ENCODE measurements at regions not wholly inside any gene's neighbourhood (a gene's known extent, or its start where the extent isn't known, plus 50 kb on each side); places are given as distances from the start of the nearest gene placed in this dataset.

- H3K4me1 Mint-ChIP-seq, result peaks cover 18% of the 10 kb centered on the region
- no peaks in the 10 kb centered on the region for H3K9me3 Mint-ChIP-seq
- H3K4me3 Mint-ChIP-seq, result no peak overlapping the region
- H3K27me3 Mint-ChIP-seq (ENCODE audit: low read depth), result no peaks in the 10 kb centered on the region
- H3K36me3 Mint-ChIP-seq (ENCODE audit: low read depth), result no peaks in the 10 kb centered on the region
- peak overlapping the region in 1 of 3 experiments; percentile 74 for H3K27ac Mint-ChIP-seq
- TF ChIP-seq CTCF (IDR thresholded peaks at IDR 0.05; ENCODE audit: unreplicated experiment in 3 of 3), result no peak
These were observed 337.5 kb downstream of the EPHA7 start for GRCh38 chr6:93081901-93082300.

- no peak for TF ChIP-seq CTCF (IDR thresholded peaks at IDR 0.05; ENCODE audit: unreplicated experiment in 3 of 3)
These were observed 340.3 kb downstream of the EPHA7 start for GRCh38 chr6:93079061-93079460.

GRCh38 chr6:93073811-93074210 is 345.5 kb downstream of the EPHA7 start:
- H3K27ac Mint-ChIP-seq, result no peak overlapping the region
- H3K27me3 Mint-ChIP-seq (ENCODE audit: low read depth), result no peaks in the 10 kb centered on the region
- H3K4me3 Mint-ChIP-seq, result no peak overlapping the region
- TF ChIP-seq CTCF (IDR thresholded peaks at IDR 0.05; ENCODE audit: unreplicated experiment in 3 of 3), result no peak
- peaks cover 8% of the 10 kb centered on the region for H3K9me3 Mint-ChIP-seq
- H3K4me1 Mint-ChIP-seq, result no peaks in the 10 kb centered on the region
- H3K36me3 Mint-ChIP-seq (ENCODE audit: low read depth), result no peaks in the 10 kb centered on the region

More at GRCh38 chr6:93079061-93079460, 340.3 kb downstream of the EPHA7 start:
- peaks cover 4% of the 10 kb centered on the region for H3K9me3 Mint-ChIP-seq
- no peak overlapping the region for H3K4me3 Mint-ChIP-seq
- no peaks in the 10 kb centered on the region for H3K36me3 Mint-ChIP-seq (ENCODE audit: low read depth)
- no peak overlapping the region for H3K27ac Mint-ChIP-seq
- H3K27me3 Mint-ChIP-seq (ENCODE audit: low read depth), result no peaks in the 10 kb centered on the region
- H3K4me1 Mint-ChIP-seq, result peaks cover 18% of the 10 kb centered on the region

- Mint-ChIP-seq H3K27ac (peak overlapping the region in 1 of 3 experiments; percentile 33), H3K4me1 (no peaks in the 10 kb centered on the region), H3K27me3 (ENCODE audit: low read depth) (no peaks in the 10 kb centered on the region), H3K4me3 (no peak overlapping the region), H3K36me3 (ENCODE audit: low read depth) (no peaks in the 10 kb centered on the region), H3K9me3 (peaks cover 4% of the 10 kb centered on the region)
- no peak for TF ChIP-seq CTCF (IDR thresholded peaks at IDR 0.05; ENCODE audit: unreplicated experiment in 3 of 3)
These were observed 349.5 kb downstream of the EPHA7 start for GRCh38 chr6:93069856-93070255.

GRCh38 chr6:93059911-93060310 is 359.4 kb downstream of the EPHA7 start:
- Mint-ChIP-seq H3K4me3 (no peak overlapping the region), H3K9me3 (no peaks in the 10 kb centered on the region), H3K4me1 (no peaks in the 10 kb centered on the region), H3K27me3 (ENCODE audit: low read depth) (no peaks in the 10 kb centered on the region), H3K36me3 (ENCODE audit: low read depth) (no peaks in the 10 kb centered on the region), H3K27ac (no peak overlapping the region)
- no peak for TF ChIP-seq CTCF (IDR thresholded peaks at IDR 0.05; ENCODE audit: unreplicated experiment in 3 of 3)

- no peaks in the 10 kb centered on the region for H3K4me1 Mint-ChIP-seq
- no peak for TF ChIP-seq CTCF (IDR thresholded peaks at IDR 0.05; ENCODE audit: unreplicated experiment in 3 of 3)
- H3K4me3 Mint-ChIP-seq, result no peak overlapping the region
- no peaks in the 10 kb centered on the region for H3K9me3 Mint-ChIP-seq
- H3K27ac Mint-ChIP-seq, result no peak overlapping the region
- H3K27me3 Mint-ChIP-seq (ENCODE audit: low read depth), result no peaks in the 10 kb centered on the region
- H3K36me3 Mint-ChIP-seq (ENCODE audit: low read depth), result no peaks in the 10 kb centered on the region
These were observed 361.8 kb downstream of the EPHA7 start for GRCh38 chr6:93057584-93057983.

Measured in nephron (organoid).